Transverse colon (tissue), 1 donor: ENCODE measurements at regions not wholly inside any gene's neighbourhood (a gene's known extent, or its start where the extent isn't known, plus 50 kb on each side); places are given as distances from the start of the nearest gene placed in this dataset.
"Not testable (repeated sequence)": the region's sequence is repeated elsewhere in the genome, so short reads cannot be mapped to it uniquely, and the experiment has no call there.

ENCODE experiments used
- EP300 ChIP-seq: sonication (generic); formaldehyde crosslinking; IDR thresholded peaks from one replicate; pipeline ENCODE4 v1.6.1; 2017; ENCODE audit warnings: antibody characterized with exemption, low read depth
- POLR2A ChIP-seq: fragments of 450-650 bp; IDR thresholded peaks from one replicate; pipeline ENCODE4 v1.6.1; 2016; ENCODE audit warnings: antibody characterized with exemption, mild to moderate bottlenecking, moderate library complexity

DNA sequence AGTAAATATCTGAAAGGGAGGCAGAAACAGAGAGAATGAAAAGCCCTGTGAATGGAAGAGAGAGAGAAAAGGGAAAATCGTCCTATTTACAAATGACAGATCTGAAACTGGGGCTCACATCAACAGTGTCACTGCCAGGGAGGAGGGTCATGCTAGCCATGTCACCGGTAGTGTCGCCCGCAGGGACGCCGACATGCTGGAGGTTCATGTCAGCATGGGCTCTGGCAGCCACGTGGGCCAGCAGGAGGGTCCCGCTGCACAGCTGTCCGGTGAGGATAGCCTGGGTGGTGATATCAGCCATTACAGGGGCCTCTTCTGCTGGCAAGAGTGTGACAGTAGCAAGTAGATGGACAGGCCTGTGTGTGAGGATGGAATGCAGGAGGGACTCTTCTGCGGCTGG, 738.6 kb upstream of the DEFB115 start:
- not testable (repeated sequence) for TF ChIP-seq POLR2A, EP300
